HL-60 (cell line): ENCODE measurements at regions not wholly inside any gene's neighbourhood (a gene's known extent, or its start where the extent isn't known, plus 50 kb on each side); places are given as distances from the start of the nearest gene placed in this dataset.

Experiments used
- DNase-seq, 2 experiments: peaks; one replicate each; pipeline ENCODE4 v3.0.0-alpha.2; 2010 to 2020; ENCODE audit warnings: low read depth in 1 of 2, low spot score in 1 of 2
- H3K27ac ChIP-seq: fragments of 250-450 bp; sonication (Bioruptor Pico); replicated peaks from 2 replicates; pipeline ENCODE4 v1.5.1; 2020; ENCODE audit warnings: mild to moderate bottlenecking, moderate library complexity
- H3K27me3 ChIP-seq: fragments of 250-450 bp; sonication (Bioruptor Pico); 2 replicates; pipeline ENCODE4 v1.5.1; 2021; ENCODE audit warnings: mild to moderate bottlenecking, moderate library complexity; ENCODE audit not compliant: insufficient read depth, poor library complexity, severe bottlenecking
- H3K4me3 ChIP-seq: replicated peaks from 2 replicates; pipeline ENCODE4 v1.5.1; 2011; ENCODE audit warnings: mild to moderate bottlenecking, control low read depth, low read length; ENCODE audit not compliant: insufficient read depth
- GABPA ChIP-seq: IDR thresholded peaks from 2 replicates; pipeline ENCODE4 v1.6.1; 2012; ENCODE audit warnings: low read depth
- POLR2AphosphoS5 ChIP-seq: IDR thresholded peaks from 2 replicates; pipeline ENCODE4 v1.6.1; 2012; ENCODE audit warnings: low read depth
- REST ChIP-seq: IDR thresholded peaks from 2 replicates; pipeline ENCODE4 v1.6.1; 2012; ENCODE audit warnings: low read depth; ENCODE audit not compliant: insufficient replicate concordance
- SPI1 ChIP-seq: IDR thresholded peaks from 2 replicates; pipeline ENCODE4 v1.6.1; 2012; ENCODE audit warnings: low read depth, mild to moderate bottlenecking, borderline replicate concordance
- TF ChIP-seq, protein P1 (sequence below): IDR thresholded peaks from one replicate; pipeline ENCODE4 v1.5.1; 2011; ENCODE audit warnings: low read length, control low read depth, inconsistent platforms; ENCODE audit not compliant: insufficient read depth

DNA sequence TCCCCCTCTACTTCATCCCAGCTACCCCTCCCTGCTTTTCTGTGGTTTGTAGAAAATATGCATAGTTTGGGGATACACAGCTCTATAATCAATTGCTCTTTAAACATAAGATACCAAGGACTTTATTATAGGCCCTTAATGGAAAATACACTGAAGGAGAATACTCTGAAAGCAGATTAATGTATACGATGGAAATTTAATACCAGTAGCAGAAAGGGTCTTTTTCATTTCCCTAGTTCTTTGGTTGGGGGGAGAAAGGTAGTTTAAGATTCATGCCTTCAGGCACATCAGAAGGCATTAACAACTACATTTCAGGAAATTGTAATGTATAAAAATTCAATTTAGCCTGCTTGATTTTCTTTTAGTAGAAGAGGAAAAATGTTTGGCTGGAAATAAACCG, 452.9 kb upstream of the ZNF608 start:
- Histone ChIP-seq H3K27me3 (no peaks in the 10 kb centered on the region), H3K27ac (no peak overlapping the region), H3K4me3 (no peak overlapping the region)
- TF ChIP-seq GABPA (no peak), SPI1 (no peak), REST (no peak), POLR2AphosphoS5 (no peak)
- TF ChIP-seq, protein P1, sequence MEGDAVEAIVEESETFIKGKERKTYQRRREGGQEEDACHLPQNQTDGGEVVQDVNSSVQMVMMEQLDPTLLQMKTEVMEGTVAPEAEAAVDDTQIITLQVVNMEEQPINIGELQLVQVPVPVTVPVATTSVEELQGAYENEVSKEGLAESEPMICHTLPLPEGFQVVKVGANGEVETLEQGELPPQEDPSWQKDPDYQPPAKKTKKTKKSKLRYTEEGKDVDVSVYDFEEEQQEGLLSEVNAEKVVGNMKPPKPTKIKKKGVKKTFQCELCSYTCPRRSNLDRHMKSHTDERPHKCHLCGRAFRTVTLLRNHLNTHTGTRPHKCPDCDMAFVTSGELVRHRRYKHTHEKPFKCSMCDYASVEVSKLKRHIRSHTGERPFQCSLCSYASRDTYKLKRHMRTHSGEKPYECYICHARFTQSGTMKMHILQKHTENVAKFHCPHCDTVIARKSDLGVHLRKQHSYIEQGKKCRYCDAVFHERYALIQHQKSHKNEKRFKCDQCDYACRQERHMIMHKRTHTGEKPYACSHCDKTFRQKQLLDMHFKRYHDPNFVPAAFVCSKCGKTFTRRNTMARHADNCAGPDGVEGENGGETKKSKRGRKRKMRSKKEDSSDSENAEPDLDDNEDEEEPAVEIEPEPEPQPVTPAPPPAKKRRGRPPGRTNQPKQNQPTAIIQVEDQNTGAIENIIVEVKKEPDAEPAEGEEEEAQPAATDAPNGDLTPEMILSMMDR, result no peak
- DNase-seq, result no peak

DNA sequence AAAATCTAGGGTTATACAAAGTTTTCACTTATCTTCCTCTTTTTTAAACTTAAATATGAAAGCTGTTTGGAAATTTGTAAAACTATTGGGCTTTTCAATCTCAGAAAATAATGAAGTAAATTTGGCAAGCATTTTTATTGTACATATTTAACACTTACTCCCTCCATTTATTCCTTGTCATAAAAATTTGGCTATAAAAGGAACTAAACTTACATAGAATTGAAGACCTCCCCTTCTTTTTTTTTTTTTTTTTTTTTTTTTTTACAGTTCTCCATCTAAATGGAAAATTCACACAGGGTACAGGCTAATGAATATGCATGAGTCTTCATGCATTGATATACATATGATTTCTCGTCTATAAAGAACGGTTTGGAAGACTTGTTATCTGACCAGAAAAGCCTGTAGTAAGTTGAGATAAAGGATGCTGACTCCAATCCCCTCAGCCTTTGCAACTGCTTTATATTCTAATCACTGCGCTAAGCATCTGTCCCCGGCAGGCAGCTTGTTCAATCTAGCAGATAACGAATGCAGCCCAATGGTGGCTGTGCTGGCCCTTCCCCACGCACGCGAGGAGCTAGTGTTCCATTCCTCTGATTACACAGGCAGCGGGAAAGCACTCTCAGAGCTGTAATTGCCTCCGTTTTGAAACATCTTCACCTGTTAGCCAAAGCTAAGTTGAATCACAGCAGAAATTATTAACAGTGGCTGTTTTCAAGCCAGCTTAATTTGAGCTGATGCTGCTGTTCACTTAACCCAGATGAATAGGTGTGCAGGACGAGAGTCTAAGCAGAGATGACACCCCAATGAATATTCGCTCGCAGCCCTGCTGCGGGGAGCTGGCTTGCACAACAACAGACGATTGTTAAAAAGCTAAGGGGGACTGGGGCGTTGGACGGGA, 453.8 kb upstream of the ZNF608 start:
- Histone ChIP-seq H3K27me3 (no peaks in the 10 kb centered on the region), H3K27ac (no peak overlapping the region), H3K4me3 (no peak overlapping the region)
- TF ChIP-seq GABPA (no peak), POLR2AphosphoS5 (no peak), SPI1 (no peak), REST (no peak)
- TF ChIP-seq, protein P1, result no peak
- DNase-seq, result no peak

DNA sequence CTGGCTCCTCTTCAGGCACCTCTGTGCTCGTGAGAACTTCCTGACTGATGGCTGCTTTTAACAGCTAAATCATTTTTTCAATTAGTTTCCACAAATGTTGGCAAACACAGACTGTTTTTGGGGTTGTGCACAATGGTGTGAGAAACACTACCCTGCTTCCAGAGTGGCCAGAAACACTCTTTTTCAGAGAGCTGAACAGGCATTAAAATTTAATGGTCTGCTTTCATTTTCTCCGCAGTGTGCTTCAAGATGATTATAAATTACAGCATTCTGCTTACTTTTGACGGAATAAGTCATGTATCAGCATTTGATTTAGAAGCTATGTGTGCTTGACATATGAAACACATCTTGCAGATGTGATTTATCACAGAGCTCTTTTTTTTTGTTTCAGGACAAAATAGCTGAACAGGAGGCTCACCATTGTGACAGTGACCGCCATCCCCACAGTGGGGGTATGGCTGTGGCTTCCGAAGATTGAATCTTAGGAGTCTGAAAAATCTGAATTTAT, 454.5 kb upstream of the ZNF608 start:
- TF ChIP-seq, protein P1, result no peak
- TF ChIP-seq GABPA, result no peak
- no peak for TF ChIP-seq POLR2AphosphoS5
- no peak for TF ChIP-seq SPI1
- no peak for TF ChIP-seq REST
- H3K27me3 ChIP-seq, result no peaks in the 10 kb centered on the region
- DNase-seq, result no peak
- H3K4me3 ChIP-seq, result no peak overlapping the region
- no peak overlapping the region for H3K27ac ChIP-seq
